ENCODE measurements at regions not wholly inside any gene's neighbourhood (a gene's known extent, or its start where the extent isn't known, plus 50 kb on each side); places are given as distances from the start of the nearest gene placed in this dataset.

DNA sequence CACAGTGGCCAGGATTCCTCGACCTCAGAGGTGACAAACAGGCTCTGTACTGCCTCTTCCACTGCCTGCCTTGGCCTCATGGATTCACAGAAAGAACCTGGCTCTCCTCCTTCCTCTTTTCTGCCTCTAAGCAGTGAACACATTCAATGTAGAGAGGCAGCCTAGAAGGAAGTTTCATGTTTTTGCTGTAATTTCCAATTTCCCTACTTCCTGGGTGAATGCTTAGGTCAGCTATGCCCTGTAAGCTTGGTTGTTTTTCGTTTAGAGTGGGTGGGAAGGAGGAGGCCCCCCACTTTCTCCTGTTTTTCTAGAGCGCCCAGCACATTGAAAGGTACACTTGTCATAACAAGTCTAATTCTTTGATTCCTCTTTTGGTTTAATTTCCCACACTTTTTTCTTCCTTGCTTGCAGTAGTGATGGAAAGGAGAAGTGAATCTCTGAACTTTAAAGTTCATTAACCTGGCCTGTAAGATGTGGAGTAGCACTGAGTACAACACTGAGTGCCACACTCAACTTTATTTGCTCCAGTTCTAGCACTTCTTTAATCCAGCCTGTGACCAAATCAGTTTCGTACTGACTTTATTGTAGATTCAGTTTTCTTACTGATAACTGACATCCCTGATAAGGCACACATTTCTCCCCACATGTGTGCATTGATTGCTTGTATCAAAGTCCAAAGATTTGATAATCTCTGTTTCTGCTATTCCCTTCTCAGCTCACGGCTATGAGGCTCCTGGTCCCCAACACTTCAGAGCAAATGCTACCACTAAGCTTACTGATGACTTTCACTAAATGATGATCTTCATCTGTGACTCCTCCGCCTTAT lies 100.0 kb upstream of the MAN1A1 start:
- dilution Hi-C loops (cut with MboI; ENCODE audit: extremely low pct_ligation_motif_present, low sequenced_read_pairs), result no loop called here
- no peak overlapping the region for H3K4me2 ChIP-seq (ENCODE audit: control insufficient read depth, extremely low read depth, insufficient read depth, low read depth, low read length)
- H3K9me1 ChIP-seq (ENCODE audit: control insufficient read depth, extremely low read depth, insufficient read depth, low read length), result no peaks in the 10 kb centered on the region
- H4K20me1 ChIP-seq (ENCODE audit: control insufficient read depth, extremely low read depth, insufficient read depth, low read length), result no peaks in the 10 kb centered on the region
- no peaks in the 10 kb centered on the region for H3K36me3 ChIP-seq (ENCODE audit: control insufficient read depth in 2 of 2, extremely low read depth in 1 of 2, insufficient read depth in 2 of 2, low read length in 2 of 2)
- H3K27ac ChIP-seq (ENCODE audit: control insufficient read depth, insufficient read depth, low read length), result no peak overlapping the region
- no peak overlapping the region for H3K9ac ChIP-seq (ENCODE audit: control insufficient read depth, extremely low read depth, insufficient read depth, low read length)
- no peaks in the 10 kb centered on the region for H3K27me3 ChIP-seq (ENCODE audit: control insufficient read depth, extremely low read depth, insufficient read depth, low read length)
- DNase-seq (ENCODE audit: low read depth, low spot score) (no peak), FAIRE-seq (no peak)
- no peaks in the 10 kb centered on the region for H3K79me2 ChIP-seq (ENCODE audit: control insufficient read depth, insufficient read depth, low read length)
- TF ChIP-seq CTCF (optimal IDR thresholded peaks at IDR 0.05 in 1 of 3, IDR thresholded peaks at IDR 0.05 in 1 of 3, conservative IDR thresholded peaks at IDR 0.05 in 1 of 3; ENCODE audit: extremely low read depth in 1 of 3, insufficient read depth in 2 of 3, low read length in 3 of 3) (no peak), EZH2 (IDR thresholded peaks at IDR 0.05; ENCODE audit: low read length) (no peak)
- peaks cover 11% of the 10 kb centered on the region for H3K4me1 ChIP-seq (ENCODE audit: control insufficient read depth, extremely low read depth, insufficient read depth, low read length)
- H2AFZ ChIP-seq (ENCODE audit: control insufficient read depth, low read length), result no peak overlapping the region
- H3K9me3 ChIP-seq (ENCODE audit: control insufficient read depth, low read depth, low read length), result no peaks in the 10 kb centered on the region
- H3K4me3 ChIP-seq (ENCODE audit: control insufficient read depth in 2 of 3, extremely low read depth in 1 of 3, insufficient read depth in 2 of 3, low read depth in 1 of 3, low read length in 3 of 3), result no peak overlapping the region

GRCh38 chr6:119447921-119448320 lies 98.4 kb upstream of the MAN1A1 start:
- H3K4me3 ChIP-seq (ENCODE audit: control insufficient read depth in 2 of 3, extremely low read depth in 1 of 3, insufficient read depth in 2 of 3, low read depth in 1 of 3, low read length in 3 of 3), result no peak overlapping the region
- H3K9me3 ChIP-seq (ENCODE audit: control insufficient read depth, low read depth, low read length), result no peaks in the 10 kb centered on the region
- H3K4me1 ChIP-seq (ENCODE audit: control insufficient read depth, extremely low read depth, insufficient read depth, low read length), result peaks cover 11% of the 10 kb centered on the region
- no peak overlapping the region for H3K9ac ChIP-seq (ENCODE audit: control insufficient read depth, extremely low read depth, insufficient read depth, low read length)
- TF ChIP-seq CTCF (optimal IDR thresholded peaks at IDR 0.05 in 1 of 3, IDR thresholded peaks at IDR 0.05 in 1 of 3, conservative IDR thresholded peaks at IDR 0.05 in 1 of 3; ENCODE audit: extremely low read depth in 1 of 3, insufficient read depth in 2 of 3, low read length in 3 of 3) (no peak), EZH2 (IDR thresholded peaks at IDR 0.05; ENCODE audit: low read length) (no peak)
- no peak overlapping the region for H3K4me2 ChIP-seq (ENCODE audit: control insufficient read depth, extremely low read depth, insufficient read depth, low read depth, low read length)
- H3K27ac ChIP-seq (ENCODE audit: control insufficient read depth, insufficient read depth, low read length), result no peak overlapping the region
- H3K27me3 ChIP-seq (ENCODE audit: control insufficient read depth, extremely low read depth, insufficient read depth, low read length), result no peaks in the 10 kb centered on the region
- no peak for DNase-seq (ENCODE audit: low read depth, low spot score)
- H3K36me3 ChIP-seq (ENCODE audit: control insufficient read depth in 2 of 2, extremely low read depth in 1 of 2, insufficient read depth in 2 of 2, low read length in 2 of 2), result no peaks in the 10 kb centered on the region
- no peaks in the 10 kb centered on the region for H3K9me1 ChIP-seq (ENCODE audit: control insufficient read depth, extremely low read depth, insufficient read depth, low read length)
- dilution Hi-C loops (cut with MboI; ENCODE audit: extremely low pct_ligation_motif_present, low sequenced_read_pairs), result no loop called here
- no peaks in the 10 kb centered on the region for H3K79me2 ChIP-seq (ENCODE audit: control insufficient read depth, insufficient read depth, low read length)
- no peak overlapping the region for H2AFZ ChIP-seq (ENCODE audit: control insufficient read depth, low read length)
- no peaks in the 10 kb centered on the region for H4K20me1 ChIP-seq (ENCODE audit: control insufficient read depth, extremely low read depth, insufficient read depth, low read length)
- FAIRE-seq, result no peak

Data from keratinocyte (primary cell).